ENCODE measurements at regions not wholly inside any gene's neighbourhood (a gene's known extent, or its start where the extent isn't known, plus 50 kb on each side); places are given as distances from the start of the nearest gene placed in this dataset.
A peak's percentile ranks its signal among the peaks of the same experiment; 100 is the strongest.

- intact Hi-C loops (cut with DNase I) = no loop called here
- peak; percentile 35 for DNase-seq (ENCODE audit: low spot score)
Observed at GRCh38 chr11:134745456-134745855, 333.4 kb upstream of the B3GAT1 start.

GRCh38 chr11:134743820-134744195 is 331.8 kb upstream of the B3GAT1 start:
- intact Hi-C loops (cut with DNase I) = no loop called here
- DNase-seq (ENCODE audit: low spot score) = peak; percentile 59

GRCh38 chr11:134742956-134743819 is 331.1 kb upstream of the B3GAT1 start:
- intact Hi-C loops (cut with DNase I) = no loop called here
- peak; percentile 53 for DNase-seq (ENCODE audit: low spot score)

- peak; percentile 31 for DNase-seq (ENCODE audit: low spot score)
- intact Hi-C loops (cut with DNase I) = no loop called here
Observed at GRCh38 chr11:134742224-134742612, 330.2 kb upstream of the B3GAT1 start.

GRCh38 chr11:134741453-134742223 is 329.6 kb upstream of the B3GAT1 start:
- intact Hi-C loops (cut with DNase I) = no loop called here
- DNase-seq (ENCODE audit: low spot score) = peak; percentile 43

GRCh38 chr11:134740590-134741261 is 328.7 kb upstream of the B3GAT1 start:
- intact Hi-C loops (cut with DNase I) = no loop called here
- DNase-seq (ENCODE audit: low spot score) = no peak

- intact Hi-C loops (cut with DNase I) = no loop called here
- peak; percentile 68 for DNase-seq (ENCODE audit: low spot score)
Observed at GRCh38 chr11:134739136-134739535, 327.1 kb upstream of the B3GAT1 start.

- DNase-seq (ENCODE audit: low spot score) = peak; percentile 14
- intact Hi-C loops (cut with DNase I) = no loop called here
Observed at GRCh38 chr11:134738581-134738980, 326.5 kb upstream of the B3GAT1 start.

GRCh38 chr11:134737563-134738510 is 325.8 kb upstream of the B3GAT1 start:
- DNase-seq (ENCODE audit: low spot score) = peak; percentile 62
- intact Hi-C loops (cut with DNase I) = no loop called here

- peak; percentile 59 for DNase-seq (ENCODE audit: low spot score)
- intact Hi-C loops (cut with DNase I) = no loop called here
Observed at GRCh38 chr11:134736251-134736947, 324.4 kb upstream of the B3GAT1 start.

GRCh38 chr11:134734894-134735293 is 322.9 kb upstream of the B3GAT1 start:
- intact Hi-C loops (cut with DNase I) = no loop called here
- no peak for DNase-seq (ENCODE audit: low spot score)

GRCh38 chr11:134734141-134734845 is 322.3 kb upstream of the B3GAT1 start:
- intact Hi-C loops (cut with DNase I) = no loop called here
- DNase-seq (ENCODE audit: low spot score) = no peak

- no peak for DNase-seq (ENCODE audit: low spot score)
- intact Hi-C loops (cut with DNase I) = no loop called here
Observed at GRCh38 chr11:134733646-134734045, 321.6 kb upstream of the B3GAT1 start.

- no peak for DNase-seq (ENCODE audit: low spot score)
- intact Hi-C loops (cut with DNase I) = no loop called here
Observed at GRCh38 chr11:134731213-134731961, 319.3 kb upstream of the B3GAT1 start.

GRCh38 chr11:134730561-134731212 is 318.6 kb upstream of the B3GAT1 start:
- DNase-seq (ENCODE audit: low spot score) = no peak
- intact Hi-C loops (cut with DNase I) = no loop called here

GRCh38 chr11:134730101-134730500 is 318.1 kb upstream of the B3GAT1 start:
- DNase-seq (ENCODE audit: low spot score) = no peak
- intact Hi-C loops (cut with DNase I) = no loop called here

- no peak for DNase-seq (ENCODE audit: low spot score)
- intact Hi-C loops (cut with DNase I) = no loop called here
Observed at GRCh38 chr11:134728186-134728585, 316.1 kb upstream of the B3GAT1 start.

Measured in cardiac septum (tissue), 1 donor.